ENCODE measurements at regions not wholly inside any gene's neighbourhood (a gene's known extent, or its start where the extent isn't known, plus 50 kb on each side); places are given as distances from the start of the nearest gene placed in this dataset.

GRCh38 chr3:94249491-94250079 lies 186.7 kb downstream of the NSUN3 start:
- TF ChIP-seq CTCF (IDR thresholded peaks at IDR 0.05) (peak in 4 of 7 experiments; percentile 27 to 69 (median 62)), POLR2A (IDR thresholded peaks at IDR 0.05) (no peak)

All from stomach (tissue), 4 donors.